GM12878 (cell line): ENCODE measurements at regions not wholly inside any gene's neighbourhood (a gene's known extent, or its start where the extent isn't known, plus 50 kb on each side); places are given as distances from the start of the nearest gene placed in this dataset.
"Not testable (repeated sequence)": the region's sequence is repeated elsewhere in the genome, so short reads cannot be mapped to it uniquely, and the experiment has no call there.

Experiments used
- ATAC-seq: fragments of 200-7000 bp; cut with Tn5 transposase; 3 replicates; pipeline ENCODE4 v1.9.1; 2020; ENCODE audit warnings: mild to moderate bottlenecking, moderate library complexity
- BruUV-seq: library from RNA; stranded (reverse); fragments of 400-500 nt; replicated peaks from 2 replicates; lab custom pipeline; 2021; lab: Mats Ljungman, UMichigan
- CTCF ChIA-PET: fragments of 300-600 bp; sonication (Branson Sonifier 250); formaldehyde crosslinking; extraction: SDS; loops from one replicate; lab custom pipeline; 2021; ENCODE audit warnings: inconsistent platforms; lab: Yijun Ruan, JAX
- POLR2A ChIA-PET: fragments of 350-600 bp; formaldehyde crosslinking; extraction: SDS; loops from one replicate; lab custom pipeline; 2021; ENCODE audit warnings: inconsistent platforms; lab: Charles Lee
- RAD21 ChIA-PET: fragments of 300-600 bp; sonication (Branson Sonifier 250); formaldehyde crosslinking; loops from one replicate; lab custom pipeline; 2023; ENCODE audit warnings: antibody characterized with exemption; ENCODE audit not compliant: unreplicated experiment; lab: Charles Lee
- SMC1A ChIA-PET: fragments of 300-600 bp; sonication (Branson Sonifier 250); formaldehyde crosslinking; loops from one replicate; lab custom pipeline; 2023; ENCODE audit not compliant: unreplicated experiment, uncharacterized antibody; lab: Charles Lee
- DNase-seq: peaks from one replicate; pipeline ENCODE4 v3.0.0-alpha.2; 2011; ENCODE audit warnings: low read depth, low spot score
- FAIRE-seq: peaks from 3 replicates; lab custom pipeline; 2011; peaks lifted over from hg19 to GRCh38; lab: Jason Lieb, UNC
- H2AFZ ChIP-seq: 2 replicates; pipeline ENCODE4 v1.6.0; 2011; ENCODE audit warnings: low read depth, low read length, control low read depth; ENCODE audit not compliant: control insufficient read depth
- H3K27ac ChIP-seq: 2 replicates; pipeline ENCODE4 v1.5.1; 2011; ENCODE audit warnings: control low read depth; ENCODE audit not compliant: control insufficient read depth, insufficient read depth
- H3K27me3 ChIP-seq, 2 experiments: replicated peaks in 1 of 2; 2 replicates each; pipeline versions ENCODE4 v1.6.0 to v1.6.1; 2011; ENCODE audit warnings: low read length in 1 of 2; ENCODE audit not compliant: control insufficient read depth in 2 of 2, insufficient read depth in 2 of 2
- H3K36me3 ChIP-seq, 2 experiments: 2 replicates each; pipeline ENCODE4 v1.5.1; 2011; ENCODE audit warnings: low read length in 1 of 2; ENCODE audit not compliant: control insufficient read depth in 2 of 2, insufficient read depth in 2 of 2
- H3K4me1 ChIP-seq: 2 replicates; pipeline ENCODE4 v1.6.1; 2011; ENCODE audit warnings: mild to moderate bottlenecking, low read length, moderate library complexity, mixed read lengths; ENCODE audit not compliant: control insufficient read depth, insufficient read depth
- H3K4me2 ChIP-seq: 2 replicates; pipeline ENCODE4 v1.6.0; 2011; ENCODE audit warnings: control low read depth; ENCODE audit not compliant: control insufficient read depth, insufficient read depth
- H3K4me3 ChIP-seq: fragments of 200-600 bp; sonication (generic); 2 replicates; pipeline ENCODE4 v1.5.1; 2016
- H3K79me2 ChIP-seq: 2 replicates; pipeline ENCODE4 v1.6.0; 2011; ENCODE audit warnings: low read length; ENCODE audit not compliant: control insufficient read depth, insufficient read depth
- H3K9ac ChIP-seq: 2 replicates; pipeline ENCODE4 v1.8.0; 2011; ENCODE audit warnings: low read length, control low read depth, mixed read lengths; ENCODE audit not compliant: control insufficient read depth, insufficient read depth
- H3K9me3 ChIP-seq: replicated peaks from 3 replicates; pipeline ENCODE4 v1.5.1; 2011; ENCODE audit warnings: mild to moderate bottlenecking, low read length; ENCODE audit not compliant: control insufficient read depth, insufficient read depth
- H4K20me1 ChIP-seq: 2 replicates; pipeline ENCODE4 v1.6.0; 2011; ENCODE audit not compliant: control insufficient read depth, insufficient read depth
- ASH2L ChIP-seq: fragments of 300-600, 200-600 bp; sonication (generic); IDR thresholded peaks from 2 replicates; pipeline ENCODE4 v1.6.1; 2017; ENCODE audit warnings: low read depth, mild to moderate bottlenecking, borderline replicate concordance
- BMI1 ChIP-seq: fragments of 450-650 bp; IDR thresholded peaks from 2 replicates; pipeline ENCODE4 v1.6.1; 2016; ENCODE audit warnings: mild to moderate bottlenecking, moderate library complexity, borderline replicate concordance
- BRCA1 ChIP-seq: IDR thresholded peaks from 2 replicates; pipeline ENCODE4 v1.6.1; 2011; ENCODE audit warnings: low read depth, low read length, improper control_type of control experiment
- CREM ChIP-seq: IDR thresholded peaks from 2 replicates; pipeline ENCODE4 v1.6.1; 2014; ENCODE audit warnings: antibody characterized with exemption, low read depth
- CTCF ChIP-seq, 3 experiments: IDR thresholded peaks in 2 of 3; conservative IDR thresholded peaks in 1 of 3; 2 replicates each; pipeline ENCODE4 v1.5.1; 2011; ENCODE audit warnings: low read depth in 3 of 3, low read length in 3 of 3, mild to moderate bottlenecking in 3 of 3, control low read depth in 2 of 3, moderate library complexity in 2 of 3, inconsistent platforms in 1 of 3, mixed read lengths in 1 of 3; ENCODE audit not compliant: control insufficient read depth in 2 of 3, insufficient read depth in 1 of 3; ENCODE audit errors: extremely low read depth in 1 of 3
- HCFC1 ChIP-seq: fragments of 150-350 bp; IDR thresholded peaks from 2 replicates; pipeline ENCODE4 v1.6.1; 2014; ENCODE audit warnings: low read length
- JUNB ChIP-seq: IDR thresholded peaks from 2 replicates; pipeline ENCODE4 v1.6.1; 2016; ENCODE audit warnings: antibody characterized with exemption, mild to moderate bottlenecking
- NFYB ChIP-seq: IDR thresholded peaks from 2 replicates; pipeline ENCODE4 v1.6.1; 2011; ENCODE audit warnings: low read depth, mild to moderate bottlenecking, low read length, improper control_type of control experiment, moderate library complexity; ENCODE audit not compliant: insufficient read depth
- PML ChIP-seq: IDR thresholded peaks from 2 replicates; pipeline ENCODE4 v1.6.1; 2012; ENCODE audit warnings: low read length, inconsistent platforms
- RCOR1 ChIP-seq: conservative IDR thresholded peaks from 2 replicates; pipeline ENCODE4 v1.6.1; 2012; ENCODE audit warnings: low read depth, low read length, improper control_type of control experiment
- RFX5 ChIP-seq: IDR thresholded peaks from 2 replicates; pipeline ENCODE4 v1.6.1; 2011; ENCODE audit warnings: low read depth, low read length, improper control_type of control experiment
- SIN3A ChIP-seq: IDR thresholded peaks from 2 replicates; pipeline ENCODE4 v1.6.1; 2012; ENCODE audit warnings: low read depth, low read length, improper control_type of control experiment
- TAF1 ChIP-seq: IDR thresholded peaks from 2 replicates; pipeline ENCODE4 v1.6.1; 2011; ENCODE audit warnings: mild to moderate bottlenecking, low read depth, low read length, borderline replicate concordance
- TARDBP ChIP-seq: IDR thresholded peaks from 2 replicates; pipeline ENCODE4 v1.6.1; 2016; ENCODE audit warnings: borderline replicate concordance
- TBL1XR1 ChIP-seq: IDR thresholded peaks from 2 replicates; pipeline ENCODE4 v1.6.1; 2012; ENCODE audit warnings: low read depth, low read length, improper control_type of control experiment
- TCF3 ChIP-seq: IDR thresholded peaks from 2 replicates; pipeline ENCODE4 v1.6.1; 2012; ENCODE audit warnings: low read depth, mild to moderate bottlenecking, low read length, borderline replicate concordance; ENCODE audit not compliant: insufficient read depth
- WRNIP1 ChIP-seq: IDR thresholded peaks from 2 replicates; pipeline ENCODE4 v1.6.1; 2011; ENCODE audit warnings: low read depth, low read length, improper control_type of control experiment, borderline replicate concordance
- ZNF207 ChIP-seq: fragments of 450-650 bp; IDR thresholded peaks from 2 replicates; pipeline ENCODE4 v1.6.1; 2014; ENCODE audit warnings: antibody characterized with exemption, mild to moderate bottlenecking, borderline replicate concordance
- WGBS: methylation state at CpG from one replicate; pipeline ENCODE4 v1.1.6; 2016; ENCODE audit warnings: low lambda C conversion rate; ENCODE audit not compliant: insufficient replicate concordance, insufficient coverage; ENCODE audit errors: missing lambda C conversion rate; 5-methylcytosine and 5-hydroxymethylcytosine counted together
- in situ Hi-C: fragments of 300-500 bp; cut with MboI; formaldehyde crosslinking; loops from 9 replicates; pipeline ENCODE4 v1.14.3; 2018; ENCODE audit warnings: mixed read lengths
- intact Hi-C: fragments of 100-400 bp; cut with micrococcal nuclease; formaldehyde crosslinking; loops from one replicate; pipeline ENCODE4 v1.14.2; 2022; ENCODE audit not compliant: unreplicated experiment

- TF ChIP-seq RFX5 (no peak), TARDBP (no peak), HCFC1 (no peak)
These were observed 221.7 kb downstream of the KLF6 start (continued) for GRCh38 chr10:3563298-3563697.

- H3K27me3 ChIP-seq, H3K36me3 ChIP-seq, ATAC-seq, H3K9me3 ChIP-seq, H4K20me1 ChIP-seq, H2AFZ ChIP-seq, DNase-seq, BruUV-seq, H3K79me2 ChIP-seq, H3K4me1 ChIP-seq, in situ Hi-C loops, intact Hi-C loops, FAIRE-seq, CTCF ChIA-PET, H3K27ac ChIP-seq, POLR2A ChIA-PET, RAD21 ChIA-PET, H3K9ac ChIP-seq, H3K4me3 ChIP-seq, SMC1A ChIA-PET, H3K4me2 ChIP-seq: not testable (repeated sequence)
- WGBS: 85% methylated on average over 2 of the region's 3 CpGs
These were observed 224.4 kb downstream of the KLF6 start for GRCh38 chr10:3560628-3561027.

- no TSS peak for BruUV-seq
- Histone ChIP-seq H3K9ac (no peak overlapping the region), H3K4me1 (no peaks in the 10 kb centered on the region), H3K79me2 (no peaks in the 10 kb centered on the region), H4K20me1 (no peaks in the 10 kb centered on the region), H3K4me2 (no peak overlapping the region), H3K36me3 (no peaks in the 10 kb centered on the region), H3K4me3 (no peak overlapping the region), H3K27ac (no peak overlapping the region), H3K9me3 (no peaks in the 10 kb centered on the region), H2AFZ (no peak overlapping the region), H3K27me3 (no peaks in the 10 kb centered on the region)
- ChIA-PET CTCF (no interaction called here), SMC1A (no interaction called here), RAD21 (no interaction called here), POLR2A (no interaction called here)
- ATAC-seq: no peak
- intact Hi-C loops: no loop called here
- DNase-seq: no peak
- no peak for FAIRE-seq
- in situ Hi-C loops: no loop called here
- WGBS: 71% methylated on average over 3 of the region's 3 CpGs
- TF ChIP-seq JUNB (no peak), TCF3 (no peak), BRCA1 (no peak), BMI1 (no peak), SIN3A (no peak), CTCF (IDR thresholded peaks at IDR 0.05 in 2 of 3, conservative IDR thresholded peaks at IDR 0.05 in 1 of 3; ENCODE audit: control insufficient read depth in 2 of 3, extremely low read depth in 1 of 3, insufficient read depth in 1 of 3, low read depth in 3 of 3, low read length in 3 of 3) (no peak), ZNF207 (no peak), ASH2L (no peak), WRNIP1 (no peak), TBL1XR1 (no peak), CREM (no peak), RFX5 (no peak), RCOR1 (no peak), PML (no peak), TAF1 (no peak), NFYB (no peak)
These were observed 225.5 kb downstream of the KLF6 start for GRCh38 chr10:3559527-3559926.
